Pons (tissue), 1 donor: ENCODE measurements at regions not wholly inside any gene's neighbourhood (a gene's known extent, or its start where the extent isn't known, plus 50 kb on each side); places are given as distances from the start of the nearest gene placed in this dataset.

Source experiments
- DNase-seq: peaks from one replicate; pipeline ENCODE4 v3.0.0-alpha.2; 2016; ENCODE audit warnings: low spot score

GRCh38 chr9:100959226-100959625 is 69.3 kb upstream of the PLPPR1 start:
- DNase-seq = no peak
